ENCODE measurements at regions not wholly inside any gene's neighbourhood (a gene's known extent, or its start where the extent isn't known, plus 50 kb on each side); places are given as distances from the start of the nearest gene placed in this dataset.

GRCh38 chr17:59479141-59479540 lies 86.3 kb upstream of the DHX40 start:
- no peak for TF ChIP-seq CTCF (IDR thresholded peaks at IDR 0.05; ENCODE audit: unreplicated experiment in 3 of 3)
- H3K4me1 Mint-ChIP-seq, result no peaks in the 10 kb centered on the region
- peaks cover 3% of the 10 kb centered on the region for H3K36me3 Mint-ChIP-seq (ENCODE audit: low read depth)
- H3K9me3 Mint-ChIP-seq, result no peaks in the 10 kb centered on the region
- no peaks in the 10 kb centered on the region for H3K27me3 Mint-ChIP-seq (ENCODE audit: low read depth)
- no peak overlapping the region for H3K27ac Mint-ChIP-seq
- H3K4me3 Mint-ChIP-seq, result no peak overlapping the region

- Mint-ChIP-seq H3K27ac (peak overlapping the region in 1 of 3 experiments; percentile 62), H3K27me3 (ENCODE audit: low read depth) (peaks cover 4% of the 10 kb centered on the region), H3K4me1 (peaks cover 25% of the 10 kb centered on the region), H3K9me3 (no peaks in the 10 kb centered on the region), H3K36me3 (ENCODE audit: low read depth) (peaks cover 3% of the 10 kb centered on the region), H3K4me3 (no peak overlapping the region)
- TF ChIP-seq CTCF (IDR thresholded peaks at IDR 0.05; ENCODE audit: unreplicated experiment in 3 of 3), result no peak
Observed at GRCh38 chr17:59483860-59484259, 81.5 kb upstream of the DHX40 start.

GRCh38 chr17:59485015-59485414 lies 80.4 kb upstream of the DHX40 start:
- H3K36me3 Mint-ChIP-seq (ENCODE audit: low read depth), result peaks cover 3% of the 10 kb centered on the region
- peaks cover 4% of the 10 kb centered on the region for H3K27me3 Mint-ChIP-seq (ENCODE audit: low read depth)
- no peak for TF ChIP-seq CTCF (IDR thresholded peaks at IDR 0.05; ENCODE audit: unreplicated experiment in 3 of 3)

GRCh38 chr17:59485946-59486345 lies 79.5 kb upstream of the DHX40 start:
- no peak for TF ChIP-seq CTCF (IDR thresholded peaks at IDR 0.05; ENCODE audit: unreplicated experiment in 3 of 3)
- Mint-ChIP-seq H3K27me3 (ENCODE audit: low read depth) (peaks cover 4% of the 10 kb centered on the region), H3K36me3 (ENCODE audit: low read depth) (peaks cover 3% of the 10 kb centered on the region)

More at GRCh38 chr17:59485015-59485414, 80.4 kb upstream of the DHX40 start:
- Mint-ChIP-seq H3K27ac (no peak overlapping the region), H3K9me3 (no peaks in the 10 kb centered on the region), H3K4me3 (no peak overlapping the region), H3K4me1 (peaks cover 28% of the 10 kb centered on the region)

GRCh38 chr17:59487161-59487873 lies 78.1 kb upstream of the DHX40 start:
- Mint-ChIP-seq H3K36me3 (ENCODE audit: low read depth) (no peaks in the 10 kb centered on the region), H3K27ac (no peak overlapping the region), H3K9me3 (no peaks in the 10 kb centered on the region), H3K4me3 (no peak overlapping the region), H3K4me1 (peaks cover 39% of the 10 kb centered on the region), H3K27me3 (ENCODE audit: low read depth) (peaks cover 4% of the 10 kb centered on the region)
- no peak for TF ChIP-seq CTCF (IDR thresholded peaks at IDR 0.05; ENCODE audit: unreplicated experiment in 3 of 3)

More at GRCh38 chr17:59485946-59486345, 79.5 kb upstream of the DHX40 start:
- no peak overlapping the region for H3K4me3 Mint-ChIP-seq
- no peak overlapping the region for H3K27ac Mint-ChIP-seq
- peaks cover 32% of the 10 kb centered on the region for H3K4me1 Mint-ChIP-seq
- H3K9me3 Mint-ChIP-seq, result no peaks in the 10 kb centered on the region

GRCh38 chr17:59488805-59489204 lies 76.6 kb upstream of the DHX40 start:
- Mint-ChIP-seq H3K27me3 (ENCODE audit: low read depth) (peaks cover 4% of the 10 kb centered on the region), H3K36me3 (ENCODE audit: low read depth) (no peaks in the 10 kb centered on the region), H3K4me1 (peaks cover 41% of the 10 kb centered on the region), H3K4me3 (no peak overlapping the region), H3K9me3 (no peaks in the 10 kb centered on the region), H3K27ac (peak overlapping the region in 1 of 3 experiments; percentile 27)
- no peak for TF ChIP-seq CTCF (IDR thresholded peaks at IDR 0.05; ENCODE audit: unreplicated experiment in 3 of 3)

All from nephron (organoid).